HG03378 (cell line): ENCODE measurements at regions not wholly inside any gene's neighbourhood (a gene's known extent, or its start where the extent isn't known, plus 50 kb on each side); places are given as distances from the start of the nearest gene placed in this dataset.
"Not testable (repeated sequence)": the region's sequence is repeated elsewhere in the genome, so short reads cannot be mapped to it uniquely, and the experiment has no call there.

Source experiments
- ATAC-seq: cut with Tn5 transposase; IDR thresholded peaks from one replicate; pipeline ENCODE4 v1.9.1; 2021; ENCODE audit warnings: mild to moderate bottlenecking, moderate library complexity; ENCODE audit not compliant: unreplicated experiment

DNA sequence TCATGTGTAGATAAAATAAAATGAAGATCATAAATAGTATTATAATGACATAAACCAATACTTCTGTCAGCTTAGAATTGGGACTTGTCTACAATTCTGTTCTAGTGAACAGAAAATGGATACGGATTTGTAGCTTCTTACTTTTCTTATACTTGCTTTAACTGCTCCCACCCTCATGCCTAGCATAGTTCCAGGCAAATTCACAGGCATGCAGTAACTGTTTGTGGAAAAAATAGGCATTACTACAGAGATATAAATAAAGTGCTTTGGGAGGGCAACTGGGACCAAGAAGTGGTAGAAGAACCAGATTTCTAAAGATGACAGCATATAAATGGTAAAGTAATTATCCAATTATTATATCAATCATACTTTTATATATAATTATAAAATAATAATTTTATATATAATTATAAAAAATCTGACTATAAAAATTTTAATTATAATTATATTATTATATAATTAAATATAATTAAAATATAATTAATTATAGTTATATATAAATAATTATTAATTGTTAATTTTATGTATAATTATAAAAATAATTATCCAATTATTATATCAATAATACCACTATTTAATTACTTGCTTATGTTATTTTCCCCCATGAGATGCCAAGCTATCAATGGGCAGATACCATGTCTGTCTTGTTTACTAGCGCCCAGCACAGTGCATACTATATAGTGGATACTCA, 144.1 kb downstream of the NOC3L start:
- no peak for ATAC-seq

DNA sequence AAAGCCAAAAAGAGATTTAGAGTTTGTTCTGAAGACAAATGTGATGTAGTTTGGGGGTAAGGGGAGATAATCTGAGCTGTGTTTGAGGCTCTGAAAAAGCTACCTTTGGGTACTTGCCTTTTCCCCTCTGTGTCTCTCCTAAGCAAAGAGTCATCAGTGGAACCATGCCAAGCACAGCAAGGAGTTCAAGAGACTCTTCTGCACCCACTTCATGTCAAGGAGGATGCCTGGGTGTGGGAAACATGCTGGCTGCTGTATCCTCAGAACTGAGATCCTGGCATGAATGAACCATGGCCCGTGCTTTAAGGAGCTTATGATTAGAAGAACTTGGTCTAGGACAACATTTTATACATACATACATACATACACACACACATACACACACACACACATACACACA, 142.9 kb downstream of the NOC3L start:
- no peak for ATAC-seq

DNA sequence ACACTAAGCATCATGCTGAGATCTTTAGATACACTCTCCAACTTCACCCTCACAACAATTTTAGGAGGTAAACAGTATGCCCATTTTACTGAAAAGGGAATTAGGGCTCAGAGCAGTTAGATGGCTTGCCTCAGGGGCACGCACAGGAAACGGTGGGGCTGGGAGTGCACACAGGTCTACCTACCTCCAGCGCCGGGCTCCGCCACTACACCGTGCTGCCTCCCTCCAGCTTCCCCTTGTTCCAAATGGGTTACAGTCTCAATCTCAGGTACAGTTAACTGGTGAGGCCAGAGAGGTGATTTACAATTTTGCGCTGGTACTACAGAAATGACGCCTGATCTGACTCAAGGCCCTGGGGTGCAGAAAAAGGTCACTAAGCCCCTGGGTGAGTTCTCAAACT, 142.0 kb downstream of the NOC3L start:
- no peak for ATAC-seq

DNA sequence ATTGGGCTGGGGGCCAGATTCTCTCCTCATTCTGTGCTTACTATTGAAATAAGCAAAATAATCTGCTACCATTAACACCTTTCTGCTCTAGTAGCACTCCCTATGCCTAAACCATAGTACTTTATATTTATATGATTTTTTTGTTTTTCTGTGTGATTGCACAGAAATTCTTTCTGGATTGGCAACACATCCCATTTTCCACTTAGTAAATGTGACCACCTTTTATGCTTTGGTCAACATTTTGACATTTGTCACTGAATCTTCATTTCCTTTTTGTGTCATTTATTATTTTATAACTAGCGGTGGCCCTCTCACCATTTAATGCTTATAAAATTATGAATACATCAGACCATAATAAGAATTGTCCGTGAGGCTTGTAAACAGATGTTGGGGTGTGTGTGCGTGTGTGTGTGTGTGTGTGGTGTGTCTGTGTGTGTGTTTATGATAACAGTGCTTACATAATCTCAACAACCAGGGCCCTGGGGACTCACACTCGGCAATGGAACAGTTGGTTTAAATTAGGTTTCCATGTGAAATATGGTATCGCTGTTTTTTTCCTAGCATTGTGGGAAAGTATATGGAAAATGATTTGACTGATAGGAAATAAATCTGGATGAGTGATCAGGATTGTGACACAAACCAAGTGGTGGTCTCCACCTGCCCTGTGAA, 138.9 kb downstream of the NOC3L start:
- ATAC-seq: no peak

DNA sequence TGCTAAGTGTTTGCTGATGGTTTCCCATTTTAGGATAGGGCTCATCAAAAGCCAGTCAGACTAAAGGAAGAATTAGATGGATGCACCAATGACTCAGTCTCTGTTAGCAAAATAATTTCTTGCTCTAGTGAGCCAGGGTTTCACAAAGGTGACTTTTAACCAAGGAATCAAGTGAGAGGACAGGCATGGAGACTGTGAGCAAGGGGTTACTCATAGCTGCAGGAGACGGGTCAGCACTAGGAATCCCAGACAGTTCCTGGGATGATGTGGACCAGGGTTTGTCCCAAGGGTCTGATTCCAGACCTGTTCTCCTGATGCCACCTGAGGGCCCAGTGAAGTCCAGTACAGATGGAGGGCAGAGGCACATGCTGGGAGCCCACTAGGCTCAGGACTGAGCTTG, 138.1 kb downstream of the NOC3L start:
- ATAC-seq: no peak

- no peak for ATAC-seq
Observed at GRCh38 chr10:94225589-94225988, 137.2 kb downstream of the NOC3L start.

DNA sequence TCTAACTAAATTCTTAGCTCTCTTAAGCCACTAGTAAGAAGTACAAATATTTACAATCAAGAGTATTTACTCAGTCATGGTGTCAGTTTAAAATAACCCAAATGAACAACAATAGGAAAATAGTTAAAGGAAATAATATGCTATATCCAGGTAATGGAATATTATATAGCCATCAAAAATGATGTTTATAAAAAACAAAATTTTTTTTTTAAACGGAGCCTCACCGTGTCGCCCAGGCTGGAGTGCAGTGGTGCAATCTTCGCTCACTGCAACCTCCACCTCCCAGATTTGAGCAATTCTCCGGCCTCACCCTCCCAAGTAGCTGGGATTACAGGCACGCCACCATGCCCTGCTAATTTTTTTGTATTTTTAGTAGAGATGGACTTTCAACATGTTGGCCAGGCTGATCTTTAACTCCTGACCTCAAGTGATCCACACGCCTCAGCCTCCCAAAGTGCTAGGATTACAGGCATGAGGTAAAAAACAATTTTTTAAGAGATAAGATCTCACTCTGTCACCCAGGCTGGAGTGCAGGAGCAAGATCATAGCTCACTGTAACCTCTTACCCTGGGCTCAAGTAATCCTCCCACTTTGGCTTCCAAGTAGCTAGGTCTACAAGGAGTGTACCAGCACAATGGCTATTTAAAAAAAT, 132.5 kb downstream of the NOC3L start:
- no peak for ATAC-seq

GRCh38 chr10:94232711-94233383, 129.9 kb downstream of the NOC3L start:
- ATAC-seq: no peak

GRCh38 chr10:94235461-94235860, 127.3 kb downstream of the NOC3L start:
- ATAC-seq: no peak

DNA sequence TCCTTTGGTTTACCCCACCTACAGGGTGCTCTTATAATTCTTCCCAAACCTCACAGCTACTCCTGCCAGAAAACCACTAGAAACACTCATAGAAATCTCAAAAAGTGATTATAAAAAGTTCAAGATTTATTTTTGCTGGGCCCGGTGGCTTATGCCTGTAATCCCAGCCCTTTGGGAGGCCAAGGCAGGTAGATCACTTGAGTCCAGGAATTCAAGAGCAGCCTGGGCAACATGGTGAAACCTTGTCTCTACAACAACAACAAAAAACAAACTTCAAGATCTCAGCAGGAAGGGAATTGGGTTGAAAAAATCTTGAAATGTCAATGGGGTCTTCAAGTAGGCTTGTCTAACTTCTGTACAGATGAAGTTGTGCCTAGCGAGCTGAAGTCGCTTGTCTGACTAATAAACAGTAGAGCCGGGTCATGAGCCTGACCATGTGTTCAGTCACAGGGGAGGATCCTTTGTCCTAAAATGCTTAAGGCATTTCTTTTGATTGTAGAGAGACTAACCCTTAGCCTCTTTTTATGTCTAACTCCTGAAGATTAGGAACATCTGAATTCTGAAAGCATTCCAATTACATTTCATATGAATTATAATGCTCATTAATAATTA, 124.6 kb downstream of the NOC3L start:
- ATAC-seq: no peak

DNA sequence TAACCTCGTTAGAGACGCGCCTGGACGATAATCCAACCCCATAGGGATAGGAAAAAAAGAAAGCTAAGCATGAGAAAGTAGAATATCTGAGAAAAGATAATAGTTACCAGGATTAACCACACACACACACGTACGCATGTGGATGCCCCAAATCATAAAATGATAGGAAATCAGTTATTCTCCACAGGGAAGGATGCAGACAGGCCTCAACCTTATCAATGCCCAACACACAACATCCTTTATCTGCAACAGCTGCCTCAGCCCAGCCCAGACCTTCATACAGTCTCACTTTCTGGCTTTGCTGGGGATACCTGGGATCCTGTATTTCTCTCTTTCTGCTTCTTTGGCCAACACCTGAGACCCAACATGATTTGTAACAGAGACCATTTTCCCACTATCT, 123.0 kb downstream of the NOC3L start:
- ATAC-seq: no peak

DNA sequence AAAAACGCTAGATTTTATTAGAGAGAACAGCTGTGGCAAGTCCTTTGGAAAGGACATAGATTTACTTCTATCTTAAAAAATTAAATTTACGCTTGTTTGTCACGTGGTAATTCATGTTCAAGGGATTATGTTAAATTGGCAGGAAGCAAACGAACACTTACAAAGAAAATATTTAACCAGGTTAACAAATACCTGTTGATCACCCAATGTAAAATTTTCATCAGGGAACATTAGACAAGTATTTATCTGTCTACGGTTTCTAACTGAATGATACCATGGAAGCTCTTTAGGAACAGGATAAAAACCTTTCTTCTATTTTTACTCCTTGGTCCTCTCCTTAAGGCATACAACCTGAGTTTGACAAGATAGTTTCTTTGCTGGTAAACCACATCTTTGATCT, 122.2 kb downstream of the NOC3L start:
- no peak for ATAC-seq

DNA sequence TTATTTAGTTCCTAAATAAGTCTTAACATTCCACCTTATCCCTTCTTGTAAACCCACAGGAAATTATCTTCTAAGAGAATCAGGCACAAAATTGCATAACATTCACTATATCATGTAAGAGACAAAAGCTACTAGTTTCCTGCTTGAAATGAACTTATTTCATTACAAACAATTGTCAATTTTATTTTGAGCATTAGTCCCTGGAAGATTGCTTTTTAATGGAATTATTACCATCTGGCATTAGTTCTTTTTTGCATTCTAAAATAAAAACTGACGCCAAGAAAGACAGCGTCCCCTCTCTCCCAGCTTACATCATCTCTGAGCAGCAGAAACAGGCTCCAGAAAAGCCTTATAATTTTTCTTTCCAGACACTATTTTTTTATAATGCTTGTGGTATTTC, 121.8 kb downstream of the NOC3L start:
- ATAC-seq: no peak

DNA sequence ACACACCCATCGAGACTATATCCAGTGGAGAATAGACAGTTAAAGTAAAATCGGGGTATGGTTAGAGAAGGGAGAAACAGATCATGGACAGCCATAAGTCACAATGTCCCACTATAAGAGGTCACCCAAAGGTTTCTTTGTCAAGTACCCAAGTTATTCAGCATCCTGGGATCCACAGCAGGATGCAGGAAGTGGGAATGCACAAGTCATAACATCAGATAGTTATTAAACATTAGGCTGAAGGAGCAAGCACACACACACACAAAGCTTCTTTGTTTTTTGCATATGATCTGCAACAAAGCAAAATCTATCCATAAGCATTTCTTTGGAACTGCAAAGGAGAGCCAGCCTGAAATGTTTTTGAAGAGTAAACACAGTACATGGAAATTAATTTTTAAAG, 111.6 kb downstream of the NOC3L start:
- no peak for ATAC-seq

DNA sequence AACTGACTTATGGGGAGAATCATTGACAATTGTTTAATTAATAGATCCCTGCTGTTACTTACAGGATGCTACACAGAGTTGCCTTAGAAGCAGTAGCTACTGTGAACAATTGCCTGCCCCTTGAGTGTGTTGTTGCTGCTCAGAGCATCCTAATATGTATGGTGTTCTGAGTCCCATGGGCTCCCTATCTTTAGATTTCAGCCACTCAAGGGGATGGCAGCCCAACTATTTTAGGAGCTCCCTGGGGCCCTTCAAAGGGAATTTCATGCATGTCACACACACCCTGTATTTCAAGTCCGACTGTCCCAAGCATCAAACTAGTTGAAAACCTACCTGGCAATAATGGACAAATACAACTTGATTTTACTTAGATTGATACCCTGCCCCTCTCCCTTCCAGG, 111.2 kb downstream of the NOC3L start:
- no peak for ATAC-seq

- ATAC-seq: not testable (repeated sequence)
Observed at GRCh38 chr10:94257407-94257806, 105.3 kb downstream of the NOC3L start.

DNA sequence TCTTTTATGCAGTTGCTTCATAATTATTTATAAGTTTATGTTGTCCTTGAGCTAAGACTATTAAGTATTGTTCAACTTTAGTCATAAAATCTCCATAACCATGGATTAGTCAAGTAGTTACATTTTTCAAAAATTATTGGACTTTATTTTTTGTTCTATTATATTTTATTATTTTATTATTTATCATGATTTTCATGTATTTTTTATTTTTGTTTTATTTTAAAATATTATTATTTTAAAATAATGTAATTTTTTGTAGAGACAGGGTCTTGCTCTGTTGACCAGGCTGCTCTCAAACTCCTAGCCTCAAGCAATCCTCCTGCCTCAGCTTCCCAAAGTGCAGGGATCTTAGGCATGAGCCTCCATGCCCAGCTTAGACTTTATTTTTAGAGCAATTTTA, 102.3 kb downstream of the NOC3L start:
- no peak for ATAC-seq

- ATAC-seq: no peak
Observed at GRCh38 chr10:94264085-94264484, 98.7 kb downstream of the NOC3L start.

DNA sequence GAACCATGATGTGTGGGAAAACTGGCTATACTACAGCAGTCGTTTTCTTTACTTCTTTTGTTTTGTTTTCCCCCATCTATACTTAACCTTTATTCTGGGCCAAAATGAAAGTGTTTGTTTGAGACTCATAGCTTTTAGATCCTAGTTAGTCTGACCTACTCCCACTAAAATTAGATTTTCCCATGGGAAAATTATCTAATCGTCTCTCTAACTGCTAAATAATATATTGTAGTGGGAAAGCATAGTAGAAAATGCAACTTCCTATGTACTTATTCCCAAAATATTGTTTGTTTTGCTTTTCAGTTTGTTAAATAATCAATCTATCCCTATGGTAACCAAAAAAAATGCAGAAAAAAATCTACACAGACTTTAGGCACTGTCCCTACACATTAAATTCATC, 96.6 kb downstream of the NOC3L start:
- no peak for ATAC-seq

DNA sequence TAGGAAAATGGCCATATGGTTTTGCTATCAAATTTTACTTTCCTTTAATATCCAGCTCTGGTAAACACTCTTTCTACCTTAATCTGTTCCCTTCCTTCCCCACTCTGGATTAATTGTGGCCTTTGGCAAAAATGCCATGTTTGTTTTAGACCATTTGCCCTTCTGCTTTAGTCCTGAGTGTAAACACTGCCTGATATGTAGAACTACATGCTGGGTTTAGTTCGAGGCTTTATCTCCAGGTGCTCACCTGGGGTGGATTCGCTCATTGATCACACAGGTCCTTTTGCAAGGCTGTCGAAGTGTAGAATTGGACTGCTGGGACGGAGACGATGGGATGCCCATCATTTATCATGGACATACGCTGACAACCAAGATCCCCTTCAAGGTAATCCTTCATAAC, 94.1 kb downstream of the NOC3L start:
- no peak for ATAC-seq

DNA sequence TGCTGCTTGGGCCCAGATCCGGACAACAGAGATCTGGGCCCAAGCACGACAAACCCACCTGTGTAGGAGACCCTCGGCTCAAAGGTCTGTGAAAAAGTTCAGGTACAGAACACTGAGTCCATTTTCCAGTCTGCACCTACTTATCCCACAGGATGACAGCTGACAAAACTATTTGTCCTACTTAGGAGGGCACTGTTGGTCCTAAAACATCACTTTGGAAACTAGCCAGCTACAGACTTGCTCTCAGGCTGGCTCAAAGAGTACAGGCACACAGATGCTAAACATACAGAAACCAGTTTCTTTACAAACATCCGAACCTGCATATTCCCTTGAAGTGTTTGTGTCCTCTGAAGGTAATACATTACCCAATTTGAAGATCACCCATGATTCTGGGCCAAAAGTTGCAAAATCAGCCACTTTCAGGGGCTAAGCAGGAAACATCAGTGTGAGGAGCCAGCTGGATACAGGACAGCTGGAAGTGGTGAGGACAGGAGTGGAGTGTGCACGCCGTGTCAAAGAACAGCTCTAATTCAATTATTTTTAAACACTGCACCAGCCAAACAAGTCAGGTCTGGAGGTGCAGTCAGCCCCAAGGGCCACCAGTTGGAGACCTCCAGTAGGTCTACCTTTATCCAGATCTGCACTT, 88.5 kb downstream of the NOC3L start:
- ATAC-seq: no peak
